Skeletal muscle satellite cell (primary cell): ENCODE measurements at regions not wholly inside any gene's neighbourhood (a gene's known extent, or its start where the extent isn't known, plus 50 kb on each side); places are given as distances from the start of the nearest gene placed in this dataset.

Experiments
- H3K27me3 ChIP-seq: 2 replicates; pipeline ENCODE4 v1.7.0; 2013; ENCODE audit warnings: low read length; ENCODE audit not compliant: control insufficient read depth, insufficient read depth
- H3K36me3 ChIP-seq: 2 replicates; pipeline ENCODE4 v1.7.0; 2013; ENCODE audit warnings: mild to moderate bottlenecking, control low read depth, low read length; ENCODE audit not compliant: insufficient read depth
- H3K4me1 ChIP-seq: 2 replicates; pipeline ENCODE4 v1.7.0; 2013; ENCODE audit warnings: low read length; ENCODE audit not compliant: control insufficient read depth, insufficient read depth
- H3K4me2 ChIP-seq: 2 replicates; pipeline ENCODE4 v1.7.0; 2013; ENCODE audit warnings: mild to moderate bottlenecking, low read length
- H3K4me3 ChIP-seq: 2 replicates; pipeline ENCODE4 v1.7.0; 2013; ENCODE audit warnings: low read length
- H3K9ac ChIP-seq: 2 replicates; pipeline ENCODE4 v1.7.0; 2013; ENCODE audit warnings: mild to moderate bottlenecking, low read depth, low read length, moderate library complexity
- H3K9me3 ChIP-seq: replicated peaks from 2 replicates; pipeline ENCODE4 v1.7.0; 2013; ENCODE audit warnings: mild to moderate bottlenecking, control low read depth, low read length

DNA sequence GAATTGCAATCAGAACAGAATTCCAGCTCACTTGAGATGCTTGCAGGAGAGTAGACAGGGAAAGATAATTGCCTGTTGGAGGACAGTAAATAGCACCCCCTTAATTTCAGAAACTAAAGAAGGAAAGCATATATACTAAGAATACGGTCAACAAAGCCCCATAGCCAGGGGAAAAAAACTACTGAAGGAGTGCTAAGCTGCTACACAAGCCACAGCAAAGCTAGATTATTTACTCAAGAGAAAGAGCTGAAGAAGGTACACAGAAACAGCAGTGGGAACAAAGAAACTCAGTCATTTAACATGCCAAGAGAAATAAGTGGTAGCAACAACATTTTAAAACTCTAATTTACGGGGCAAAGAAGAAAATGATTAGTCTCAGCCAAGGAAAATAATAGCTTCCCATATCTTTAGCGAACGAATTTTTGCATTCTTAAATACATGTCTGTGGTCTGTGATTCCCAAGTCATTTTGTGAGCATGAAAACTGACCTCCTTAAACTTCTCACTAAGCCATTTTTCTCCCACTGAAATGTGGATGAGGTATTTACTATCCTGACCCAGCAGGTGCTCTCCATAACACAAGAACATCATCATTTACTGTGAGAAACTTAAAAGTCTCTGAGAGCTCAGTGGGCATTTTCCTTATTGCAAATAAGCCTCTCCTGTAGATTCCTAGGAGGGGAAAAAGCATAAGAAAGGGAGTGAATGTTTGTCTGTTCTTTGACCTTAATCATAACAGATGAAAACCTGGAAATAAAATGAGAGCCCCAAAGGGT, 196.0 kb downstream of the PAX3 start:
- Histone ChIP-seq H3K27me3 (peaks cover 16% of the 10 kb centered on the region), H3K4me3 (no peak overlapping the region), H3K4me2 (no peak overlapping the region), H3K4me1 (no peaks in the 10 kb centered on the region), H3K9me3 (no peaks in the 10 kb centered on the region), H3K36me3 (no peaks in the 10 kb centered on the region), H3K9ac (no peak overlapping the region)

DNA sequence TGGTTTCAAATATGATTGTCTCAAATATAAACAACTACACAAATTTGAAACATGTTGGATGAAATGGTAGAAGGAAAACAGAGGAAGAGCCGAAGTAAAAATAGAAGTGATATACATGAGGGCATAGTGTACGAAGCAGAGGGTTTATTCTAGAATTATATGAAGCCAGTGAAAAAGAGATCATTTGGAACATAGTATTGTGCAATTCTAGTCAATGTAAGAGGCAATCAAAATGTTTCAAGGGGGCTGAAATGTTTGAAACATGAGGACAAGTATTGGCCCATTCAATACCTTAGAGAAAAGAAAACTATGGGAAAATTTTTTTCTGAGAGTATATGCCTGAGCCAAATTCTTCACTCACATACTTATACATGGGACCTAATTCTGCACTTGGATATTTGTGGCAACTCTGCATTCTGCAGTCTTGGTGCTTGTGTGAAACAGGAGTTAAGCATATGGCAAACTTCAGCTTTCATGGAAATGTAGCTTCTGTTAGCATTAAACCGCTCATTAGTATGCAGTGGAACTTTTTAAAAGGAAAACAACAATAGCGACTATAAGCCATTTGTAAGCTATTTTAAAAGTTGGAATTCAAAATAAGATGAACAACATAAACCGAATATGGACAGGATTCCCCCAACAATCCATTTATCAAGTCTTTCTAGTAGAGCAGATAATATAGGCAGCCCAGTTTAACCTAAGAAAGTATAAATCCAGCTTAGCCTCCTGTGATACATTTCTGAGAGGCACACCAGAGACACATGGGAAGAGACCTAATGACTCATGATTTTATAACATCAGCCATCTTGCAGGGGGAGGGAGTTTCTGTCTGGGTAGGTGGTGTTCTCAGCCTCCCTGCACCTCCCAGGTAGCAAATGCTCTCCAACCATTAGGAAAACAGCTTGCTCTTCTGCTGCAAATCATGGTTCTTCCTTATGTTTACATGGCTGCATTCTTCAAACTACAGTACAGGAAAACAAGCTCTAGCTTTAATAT, 197.8 kb downstream of the PAX3 start:
- H3K36me3 ChIP-seq, result no peaks in the 10 kb centered on the region

DNA sequence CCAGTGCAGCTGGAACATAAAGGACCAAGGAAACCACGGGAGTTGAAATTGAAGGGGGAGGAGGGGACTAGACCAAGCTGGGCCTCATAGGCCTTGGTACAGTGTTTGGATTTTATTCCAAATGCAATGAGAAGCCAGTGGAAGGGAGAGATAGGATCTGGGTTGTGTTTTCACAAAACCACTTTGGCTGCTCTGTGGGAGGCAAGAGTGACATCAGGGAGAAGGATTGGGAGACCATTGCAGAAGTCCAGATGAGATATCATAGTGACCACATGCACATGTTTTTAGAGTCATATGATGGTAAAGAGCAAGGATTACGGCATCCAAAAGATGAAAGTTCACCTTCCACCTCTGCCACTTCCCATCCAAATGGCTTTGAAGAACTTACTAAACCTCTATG, 210.2 kb downstream of the PAX3 start:
- H3K9me3 ChIP-seq, result no peaks in the 10 kb centered on the region
- no peaks in the 10 kb centered on the region for H3K4me1 ChIP-seq
- H3K27me3 ChIP-seq, result no peaks in the 10 kb centered on the region
- no peaks in the 10 kb centered on the region for H3K36me3 ChIP-seq
- H3K9ac ChIP-seq, result no peak overlapping the region
- H3K4me3 ChIP-seq, result no peak overlapping the region
- no peak overlapping the region for H3K4me2 ChIP-seq

More for the DNA sequence above, 197.8 kb downstream of the PAX3 start:
- Histone ChIP-seq H3K9me3 (no peaks in the 10 kb centered on the region), H3K27me3 (peaks cover 17% of the 10 kb centered on the region), H3K4me2 (no peak overlapping the region), H3K9ac (no peak overlapping the region), H3K4me3 (no peak overlapping the region), H3K4me1 (no peaks in the 10 kb centered on the region)

DNA sequence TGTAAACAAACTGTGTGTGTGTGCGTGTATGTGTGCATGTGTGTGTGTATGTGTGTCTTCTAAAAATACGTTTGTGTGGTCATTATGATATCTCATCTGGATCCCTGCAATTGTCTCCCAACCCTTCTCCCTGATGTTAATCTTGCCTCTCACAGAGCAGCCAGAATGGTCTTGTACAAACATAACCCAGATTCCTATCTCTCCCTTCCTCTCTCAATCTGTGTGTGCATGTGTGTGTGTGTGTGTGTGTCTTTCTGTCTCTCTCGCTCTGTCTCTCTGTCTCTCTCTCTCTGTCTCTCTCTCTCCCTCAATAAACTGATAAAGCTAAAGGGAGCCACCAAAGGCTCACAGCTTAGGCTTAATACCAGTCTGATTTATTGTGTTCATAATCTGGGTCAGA, 210.8 kb downstream of the PAX3 start:
- H3K4me3 ChIP-seq, result no peak overlapping the region

GRCh38 chr2:222082201-222082600, 216.6 kb downstream of the PAX3 start:
- Histone ChIP-seq H3K9me3 (no peaks in the 10 kb centered on the region), H3K4me1 (no peaks in the 10 kb centered on the region), H3K4me2 (no peak overlapping the region), H3K4me3 (no peak overlapping the region), H3K36me3 (no peaks in the 10 kb centered on the region), H3K27me3 (peaks cover 3% of the 10 kb centered on the region), H3K9ac (no peak overlapping the region)

More for the DNA sequence above, 210.8 kb downstream of the PAX3 start:
- Histone ChIP-seq H3K36me3 (no peaks in the 10 kb centered on the region), H3K4me2 (no peak overlapping the region), H3K9me3 (no peaks in the 10 kb centered on the region), H3K9ac (no peak overlapping the region), H3K4me1 (no peaks in the 10 kb centered on the region), H3K27me3 (no peaks in the 10 kb centered on the region)

DNA sequence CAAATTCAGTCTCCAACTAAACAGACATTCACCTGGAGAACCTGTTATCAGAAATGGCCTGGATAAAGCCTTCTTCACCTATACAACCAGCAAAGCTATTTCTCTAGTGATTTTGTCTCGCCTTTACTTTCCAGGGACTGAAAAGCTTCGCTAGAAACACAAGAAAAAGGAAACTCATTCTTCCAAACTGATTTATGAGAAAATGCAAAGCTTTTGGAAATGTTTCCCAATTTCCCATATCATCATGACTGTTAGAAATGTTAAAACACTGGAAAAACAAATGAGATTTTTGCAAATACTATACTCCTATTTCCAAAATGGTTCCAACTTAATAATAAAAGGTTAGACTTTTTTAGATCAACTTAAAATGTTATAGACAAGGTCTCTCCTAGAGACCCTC, 218.7 kb downstream of the PAX3 start:
- no peak overlapping the region for H3K9ac ChIP-seq
- H3K27me3 ChIP-seq, result peaks cover 3% of the 10 kb centered on the region
- H3K4me2 ChIP-seq, result no peak overlapping the region
- H3K36me3 ChIP-seq, result no peaks in the 10 kb centered on the region
- no peaks in the 10 kb centered on the region for H3K9me3 ChIP-seq
- no peak overlapping the region for H3K4me3 ChIP-seq
- H3K4me1 ChIP-seq, result no peaks in the 10 kb centered on the region

- H3K36me3 ChIP-seq, result no peaks in the 10 kb centered on the region
- peaks cover 3% of the 10 kb centered on the region for H3K27me3 ChIP-seq
- H3K4me3 ChIP-seq, result no peak overlapping the region
- H3K9ac ChIP-seq, result no peak overlapping the region
- no peaks in the 10 kb centered on the region for H3K9me3 ChIP-seq
- no peak overlapping the region for H3K4me2 ChIP-seq
- no peaks in the 10 kb centered on the region for H3K4me1 ChIP-seq
Measured at GRCh38 chr2:222076973-222077690, 221.7 kb downstream of the PAX3 start.

DNA sequence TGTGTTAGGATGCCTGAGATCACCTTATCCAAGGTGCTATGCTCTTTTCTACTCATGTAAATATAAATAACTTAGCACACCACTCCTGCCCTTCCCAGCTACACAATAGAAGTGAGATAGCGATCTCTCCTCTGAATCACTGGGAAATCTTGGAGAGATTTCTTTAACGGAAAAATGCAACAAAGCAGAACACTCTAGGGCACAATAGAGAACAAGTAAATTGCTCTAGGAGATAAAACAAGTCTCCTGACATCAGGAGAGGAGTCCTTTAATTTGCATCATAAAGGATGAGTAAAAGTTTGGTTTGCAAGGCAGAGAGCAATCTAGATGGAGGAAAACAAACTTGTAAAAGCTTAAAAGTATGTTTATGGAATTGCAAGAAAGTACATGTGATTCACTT, 224.1 kb downstream of the PAX3 start:
- Histone ChIP-seq H3K9ac (no peak overlapping the region), H3K36me3 (no peaks in the 10 kb centered on the region), H3K27me3 (peaks cover 3% of the 10 kb centered on the region)

DNA sequence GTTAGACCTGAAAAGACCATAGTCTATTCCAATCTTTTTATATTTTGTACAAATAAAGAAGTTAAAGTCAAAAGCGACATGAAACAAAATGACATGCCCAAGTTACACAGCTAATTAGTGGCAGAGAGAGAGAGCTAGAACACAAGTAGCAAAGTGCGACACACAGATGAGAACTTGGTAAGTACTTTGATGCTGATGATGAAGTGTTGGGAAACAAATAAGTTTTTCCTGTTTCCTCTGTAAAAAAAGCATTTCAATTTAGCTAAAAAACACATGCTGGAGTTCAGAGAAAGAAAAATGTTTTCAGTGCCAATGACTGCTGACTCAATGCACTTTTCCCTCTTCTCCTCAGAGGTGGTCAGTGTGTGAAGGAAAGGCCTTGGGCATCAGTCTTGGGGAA, 226.9 kb downstream of the PAX3 start:
- Histone ChIP-seq H3K9ac (no peak overlapping the region), H3K4me1 (no peaks in the 10 kb centered on the region), H3K27me3 (peaks cover 16% of the 10 kb centered on the region), H3K9me3 (no peaks in the 10 kb centered on the region), H3K4me3 (no peak overlapping the region), H3K36me3 (no peaks in the 10 kb centered on the region), H3K4me2 (no peak overlapping the region)

More for the DNA sequence above, 224.1 kb downstream of the PAX3 start:
- Histone ChIP-seq H3K9me3 (no peaks in the 10 kb centered on the region), H3K4me3 (no peak overlapping the region), H3K4me2 (no peak overlapping the region), H3K4me1 (no peaks in the 10 kb centered on the region)

DNA sequence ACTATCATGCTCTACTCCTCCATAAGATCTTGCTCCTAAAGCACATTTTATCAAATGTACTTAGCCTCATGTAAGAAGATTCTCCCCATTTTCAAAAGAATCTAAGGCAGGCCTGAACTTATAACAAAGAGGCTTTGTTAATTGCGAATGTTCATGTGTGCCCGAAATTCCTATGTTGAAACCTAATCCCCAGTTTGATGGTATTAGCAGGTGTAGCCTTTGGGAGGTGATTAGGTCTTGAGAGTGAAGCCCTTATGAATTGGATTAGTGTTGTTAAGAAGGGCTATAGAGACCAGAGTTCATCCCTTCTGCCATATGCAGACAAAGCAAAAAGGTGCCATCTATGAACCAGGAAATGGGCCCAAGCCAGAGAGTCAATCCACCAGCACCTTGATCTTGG, 234.5 kb downstream of the PAX3 start:
- no peak overlapping the region for H3K4me3 ChIP-seq
- H3K9ac ChIP-seq, result no peak overlapping the region
- H3K36me3 ChIP-seq, result no peaks in the 10 kb centered on the region
- no peak overlapping the region for H3K4me2 ChIP-seq
- H3K9me3 ChIP-seq, result no peaks in the 10 kb centered on the region
- no peaks in the 10 kb centered on the region for H3K4me1 ChIP-seq
- peaks cover 36% of the 10 kb centered on the region for H3K27me3 ChIP-seq

- no peaks in the 10 kb centered on the region for H3K36me3 ChIP-seq
- peaks cover 60% of the 10 kb centered on the region for H3K27me3 ChIP-seq
- no peak overlapping the region for H3K9ac ChIP-seq
- no peak overlapping the region for H3K4me2 ChIP-seq
- no peak overlapping the region for H3K4me3 ChIP-seq
- no peaks in the 10 kb centered on the region for H3K9me3 ChIP-seq
- H3K4me1 ChIP-seq, result no peaks in the 10 kb centered on the region
Measured at GRCh38 chr2:222058819-222059445, 239.9 kb downstream of the PAX3 start.
